ENCODE measurements at regions not wholly inside any gene's neighbourhood (a gene's known extent, or its start where the extent isn't known, plus 50 kb on each side); places are given as distances from the start of the nearest gene placed in this dataset.
A peak's percentile ranks its signal among the peaks of the same experiment; 100 is the strongest.

DNA sequence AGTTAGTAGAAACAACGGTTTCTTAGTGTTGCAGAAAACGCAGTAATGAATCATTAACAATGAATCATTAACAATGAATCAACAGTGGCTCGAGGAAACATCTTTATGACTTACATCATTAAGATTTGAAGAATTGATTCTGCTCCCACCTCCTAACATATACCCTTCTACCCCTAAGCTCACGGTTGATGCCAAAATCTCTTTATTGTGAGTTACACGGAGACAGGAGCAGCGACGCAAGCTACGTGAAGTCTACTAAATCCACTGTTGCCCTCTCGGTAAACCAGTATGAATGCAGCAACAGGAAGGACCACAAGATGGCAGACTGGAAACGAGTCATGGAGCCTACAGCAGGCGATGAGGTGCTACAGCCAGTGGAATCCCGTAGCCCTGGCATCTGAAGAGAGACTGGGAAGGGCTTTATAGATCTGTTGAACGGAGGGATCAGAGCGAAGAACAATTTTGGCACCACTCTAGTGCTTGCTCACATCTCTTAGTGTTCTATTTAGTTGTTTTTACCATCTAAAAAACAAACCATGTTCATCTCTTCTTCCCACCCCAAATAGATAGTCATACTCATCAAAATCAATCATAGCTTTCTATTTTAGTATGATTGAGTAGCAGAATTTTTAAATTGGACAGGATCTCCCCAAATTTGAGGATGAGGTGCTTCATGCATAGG lies 332.7 kb downstream of the DUSP6 start (continued):
- TF ChIP-seq, protein P1, sequence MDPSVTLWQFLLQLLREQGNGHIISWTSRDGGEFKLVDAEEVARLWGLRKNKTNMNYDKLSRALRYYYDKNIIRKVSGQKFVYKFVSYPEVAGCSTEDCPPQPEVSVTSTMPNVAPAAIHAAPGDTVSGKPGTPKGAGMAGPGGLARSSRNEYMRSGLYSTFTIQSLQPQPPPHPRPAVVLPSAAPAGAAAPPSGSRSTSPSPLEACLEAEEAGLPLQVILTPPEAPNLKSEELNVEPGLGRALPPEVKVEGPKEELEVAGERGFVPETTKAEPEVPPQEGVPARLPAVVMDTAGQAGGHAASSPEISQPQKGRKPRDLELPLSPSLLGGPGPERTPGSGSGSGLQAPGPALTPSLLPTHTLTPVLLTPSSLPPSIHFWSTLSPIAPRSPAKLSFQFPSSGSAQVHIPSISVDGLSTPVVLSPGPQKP (IDR thresholded peaks at IDR 0.05; ENCODE audit: low read depth, low read length), result no peak

DNA sequence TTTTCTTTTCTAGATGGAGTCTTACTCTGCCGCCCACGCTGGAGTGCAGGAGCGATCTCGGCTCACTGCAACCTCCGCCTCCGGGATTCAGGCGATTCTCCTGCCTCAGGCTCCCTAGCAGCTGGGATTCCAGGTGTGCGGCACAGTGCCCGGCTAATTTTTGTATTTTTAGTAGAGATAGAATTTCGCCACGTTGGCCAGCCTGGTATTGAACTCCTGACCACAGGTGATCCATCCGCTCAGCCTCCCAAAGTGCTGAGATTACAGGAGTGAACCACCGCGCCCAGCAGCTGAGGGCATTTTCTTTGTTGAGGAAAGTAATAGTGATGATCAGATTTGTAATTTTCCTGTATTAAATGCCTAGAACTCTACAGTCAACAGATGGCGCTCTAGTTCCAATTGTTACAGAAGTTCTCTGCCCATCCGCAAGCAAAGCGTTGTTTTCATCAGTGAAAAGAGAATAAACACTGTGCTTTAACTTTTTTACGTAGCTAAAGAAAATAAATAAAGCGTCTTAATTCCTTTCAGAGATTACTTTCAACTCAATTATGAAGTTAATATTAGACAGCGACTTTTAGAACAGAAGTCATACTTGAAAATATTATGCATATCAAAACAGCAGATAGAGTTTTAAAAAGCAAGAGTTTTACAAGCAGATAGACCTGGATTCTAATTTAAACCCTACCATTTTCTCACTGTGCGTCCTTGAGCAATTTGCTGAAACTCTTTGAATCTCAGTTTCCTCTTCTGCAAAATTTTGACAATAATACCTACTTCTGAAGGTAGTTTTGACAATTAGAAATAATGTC lies 335.1 kb downstream of the DUSP6 start:
- Histone ChIP-seq H3K4me2 (peak overlapping the region; percentile 79), H3K4me3 (peak overlapping the region; percentile 41), H3K27ac (peak overlapping the region; percentile 43 to 70; a peak in 5 of 6 replicates), H3K4me1 (peaks cover 10% of the 10 kb centered on the region; the same call in 2 of the 3 replicates), H3K9me3 (no peaks in the 10 kb centered on the region)
- ATAC-seq (peak; percentile 73 to 79), DNase-seq (ENCODE audit: low read depth in 1 of 2, low spot score in 1 of 2) (peak; percentile 24 to 82), FAIRE-seq (peak; percentile 98)
- TF ChIP-seq, protein P2, sequence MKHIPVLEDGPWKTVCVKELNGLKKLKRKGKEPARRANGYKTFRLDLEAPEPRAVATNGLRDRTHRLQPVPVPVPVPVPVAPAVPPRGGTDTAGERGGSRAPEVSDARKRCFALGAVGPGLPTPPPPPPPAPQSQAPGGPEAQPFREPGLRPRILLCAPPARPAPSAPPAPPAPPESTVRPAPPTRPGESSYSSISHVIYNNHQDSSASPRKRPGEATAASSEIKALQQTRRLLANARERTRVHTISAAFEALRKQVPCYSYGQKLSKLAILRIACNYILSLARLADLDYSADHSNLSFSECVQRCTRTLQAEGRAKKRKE (CRISPR knock-in tag; IDR thresholded peaks at IDR 0.05; ENCODE audit: low read depth), result no peak
- TF ChIP-seq, protein P3, sequence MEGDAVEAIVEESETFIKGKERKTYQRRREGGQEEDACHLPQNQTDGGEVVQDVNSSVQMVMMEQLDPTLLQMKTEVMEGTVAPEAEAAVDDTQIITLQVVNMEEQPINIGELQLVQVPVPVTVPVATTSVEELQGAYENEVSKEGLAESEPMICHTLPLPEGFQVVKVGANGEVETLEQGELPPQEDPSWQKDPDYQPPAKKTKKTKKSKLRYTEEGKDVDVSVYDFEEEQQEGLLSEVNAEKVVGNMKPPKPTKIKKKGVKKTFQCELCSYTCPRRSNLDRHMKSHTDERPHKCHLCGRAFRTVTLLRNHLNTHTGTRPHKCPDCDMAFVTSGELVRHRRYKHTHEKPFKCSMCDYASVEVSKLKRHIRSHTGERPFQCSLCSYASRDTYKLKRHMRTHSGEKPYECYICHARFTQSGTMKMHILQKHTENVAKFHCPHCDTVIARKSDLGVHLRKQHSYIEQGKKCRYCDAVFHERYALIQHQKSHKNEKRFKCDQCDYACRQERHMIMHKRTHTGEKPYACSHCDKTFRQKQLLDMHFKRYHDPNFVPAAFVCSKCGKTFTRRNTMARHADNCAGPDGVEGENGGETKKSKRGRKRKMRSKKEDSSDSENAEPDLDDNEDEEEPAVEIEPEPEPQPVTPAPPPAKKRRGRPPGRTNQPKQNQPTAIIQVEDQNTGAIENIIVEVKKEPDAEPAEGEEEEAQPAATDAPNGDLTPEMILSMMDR (IDR thresholded peaks at IDR 0.05), result peak; percentile 96
- TF ChIP-seq CHD4 (IDR thresholded peaks at IDR 0.05; ENCODE audit: borderline replicate concordance) (no peak), RAD21 (conservative IDR thresholded peaks at IDR 0.05 in 1 of 2, IDR thresholded peaks at IDR 0.05 in 1 of 2) (peak; percentile 80 to 83), SMC3 (IDR thresholded peaks at IDR 0.05) (peak; percentile 77)
- CTCF ChIA-PET, result interaction anchor here (0.6 to 4.7 kb wide), 36 partner anchors 9 to 1941 kb away, joined by 3 to 81 read pairs (median 4); partner anchors contain the start of genes GALNT4 and POC1B
- POLR2A ChIA-PET, result interaction anchor here (0.6 kb wide), 1 partner anchor 437 kb away, joined by 3 read pairs; no protein-coding TSS in a partner anchor
- WGBS (ENCODE audit: missing lambda C conversion rate), result 1% methylated on average over 21 of the region's 21 CpGs

DNA sequence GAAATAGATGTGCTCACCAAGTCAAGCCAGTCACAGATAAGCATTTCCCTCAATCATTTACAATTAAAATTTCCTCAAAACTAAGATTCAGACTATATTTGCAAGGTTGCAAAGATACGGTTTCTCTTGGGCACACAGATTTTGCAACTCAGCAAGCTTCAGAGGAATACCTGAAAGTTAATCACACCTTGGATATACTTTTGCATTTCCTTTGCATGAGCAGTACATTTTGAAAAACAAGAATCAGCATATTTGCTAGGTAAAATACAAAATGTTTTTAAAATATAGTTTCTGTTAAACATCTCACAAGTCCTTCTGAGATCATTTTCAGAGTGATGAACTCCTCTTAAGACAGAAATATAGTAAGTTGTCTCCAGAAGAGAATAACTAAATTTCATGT lies 336.9 kb downstream of the DUSP6 start:
- Histone ChIP-seq H3K27ac (no peak overlapping the region), H3K4me1 (peaks cover 10% of the 10 kb centered on the region; the same call in 2 of the 3 replicates), H3K9me3 (no peaks in the 10 kb centered on the region), H3K4me2 (no peak overlapping the region), H3K4me3 (no peak overlapping the region)
- FAIRE-seq (no peak), DNase-seq (ENCODE audit: low read depth in 1 of 2, low spot score in 1 of 2) (no peak), ATAC-seq (no peak)
- CTCF ChIA-PET, result interaction anchor here (0.6 to 1.4 kb wide), 2 partner anchors 133 to 509 kb away, joined by 3 to 7 read pairs; partner anchors contain the start of gene GALNT4
- 88% methylated on average over 1 of the region's 1 CpG for WGBS (ENCODE audit: missing lambda C conversion rate)
- POLR2A ChIA-PET, result no interaction called here
- TF ChIP-seq MAFK (IDR thresholded peaks at IDR 0.05; ENCODE audit: partially characterized antibody) (peak; percentile 63), SMC3 (IDR thresholded peaks at IDR 0.05) (no peak)

DNA sequence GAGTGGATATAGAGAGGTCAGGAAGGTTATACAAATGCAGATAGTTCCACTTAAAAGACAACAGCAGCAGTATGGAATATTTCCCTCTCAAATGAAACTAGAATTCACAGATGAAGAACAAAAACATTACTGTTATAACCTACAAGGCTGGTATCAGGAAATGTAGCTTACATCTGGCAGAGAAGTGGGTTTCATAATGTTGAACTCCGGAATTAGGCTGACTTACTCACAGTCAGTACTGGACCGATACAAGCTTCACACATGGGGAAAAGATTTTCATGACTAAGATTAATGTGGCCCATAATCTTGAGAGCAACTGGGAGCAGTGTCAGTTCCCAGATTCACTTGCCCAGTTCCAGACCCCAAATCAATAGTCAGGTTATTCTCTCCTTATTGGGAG lies 353.9 kb downstream of the DUSP6 start:
- no peaks in the 10 kb centered on the region for H3K4me1 ChIP-seq
- POLR2A ChIA-PET, result interaction anchor here (0.7 kb wide), 1 partner anchor 529 kb away, joined by 11 read pairs; no protein-coding TSS in a partner anchor
- no peak overlapping the region for H3K4me2 ChIP-seq
- 92% methylated on average over 2 of the region's 2 CpGs for WGBS (ENCODE audit: missing lambda C conversion rate)
- ATAC-seq, result no peak
- H3K9me3 ChIP-seq, result no peaks in the 10 kb centered on the region
- H3K27ac ChIP-seq, result no peak overlapping the region
- FAIRE-seq, result no peak
- CTCF ChIA-PET, result interaction anchor here (1.3 kb wide), 1 partner anchor 21 kb away, joined by 6 read pairs; no protein-coding TSS in a partner anchor
- H3K4me3 ChIP-seq, result no peak overlapping the region
- no peak for TF ChIP-seq HEYL (CRISPR knock-in tag; IDR thresholded peaks at IDR 0.05)
- TF ChIP-seq HOXA7 (CRISPR knock-in tag; IDR thresholded peaks at IDR 0.05), result no peak
- TF ChIP-seq POLR2A (IDR thresholded peaks at IDR 0.05; ENCODE audit: low read length), result no peak
- TF ChIP-seq, protein P3 (IDR thresholded peaks at IDR 0.05), result no peak
- TF ChIP-seq HDAC2 (IDR thresholded peaks at IDR 0.05), result no peak
- no peak for DNase-seq (ENCODE audit: low read depth in 1 of 2, low spot score in 1 of 2)
